ENCODE measurements at regions not wholly inside any gene's neighbourhood (a gene's known extent, or its start where the extent isn't known, plus 50 kb on each side); places are given as distances from the start of the nearest gene placed in this dataset.

GRCh38 chr15:93861413-93861812 lies 369.9 kb upstream of the MCTP2 start:
- peak; percentile 5 to 6 for DNase-seq
- TF ChIP-seq GATA1 (IDR thresholded peaks at IDR 0.05; ENCODE audit: low read depth, low read length) (no peak), POLR2A (IDR thresholded peaks at IDR 0.05; ENCODE audit: low read length) (no peak)

GRCh38 chr15:93860701-93861100 lies 370.7 kb upstream of the MCTP2 start:
- no peak for DNase-seq
- TF ChIP-seq POLR2A (IDR thresholded peaks at IDR 0.05; ENCODE audit: low read length): no peak
- no peak for TF ChIP-seq GATA1 (IDR thresholded peaks at IDR 0.05; ENCODE audit: low read depth, low read length)

- TF ChIP-seq GATA1 (IDR thresholded peaks at IDR 0.05; ENCODE audit: low read depth, low read length) (no peak), POLR2A (IDR thresholded peaks at IDR 0.05; ENCODE audit: low read length) (no peak)
- DNase-seq: no peak
Measured at GRCh38 chr15:93859176-93859575, 372.2 kb upstream of the MCTP2 start.

DNA sequence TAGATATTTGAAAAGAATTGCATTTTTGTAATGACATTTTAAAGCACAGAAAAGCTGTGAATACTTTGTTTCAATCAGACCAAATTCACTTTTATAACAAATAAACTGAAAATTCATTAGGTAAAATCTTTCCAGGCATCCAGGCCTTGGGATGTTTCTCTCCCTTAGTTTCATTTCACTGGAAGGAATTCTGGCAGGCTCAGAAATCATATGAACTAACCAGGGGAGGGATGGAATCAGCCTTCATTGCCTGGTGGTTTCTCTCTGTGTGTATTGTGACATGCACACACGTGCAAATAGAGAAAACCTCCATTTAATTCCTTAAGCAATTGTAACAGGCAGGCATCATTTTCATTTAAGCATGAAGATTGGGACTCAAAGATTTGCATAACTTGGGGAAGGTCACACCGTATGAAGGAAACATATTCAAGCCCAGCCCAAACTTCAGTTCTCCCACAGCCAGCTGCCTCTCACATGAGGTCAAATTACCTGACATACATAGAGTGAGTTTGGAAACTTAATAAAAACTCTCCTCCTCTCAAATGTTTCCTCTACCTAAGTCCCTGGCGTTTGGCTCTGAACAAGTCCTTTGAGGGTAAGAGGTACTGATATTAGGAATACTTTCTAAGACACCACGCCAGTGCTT lies 376.1 kb upstream of the MCTP2 start:
- TF ChIP-seq GATA1 (IDR thresholded peaks at IDR 0.05; ENCODE audit: low read depth, low read length) (no peak), POLR2A (IDR thresholded peaks at IDR 0.05; ENCODE audit: low read length) (no peak)
- DNase-seq: no peak

GRCh38 chr15:93854088-93854487 lies 377.3 kb upstream of the MCTP2 start:
- TF ChIP-seq GATA1 (IDR thresholded peaks at IDR 0.05; ENCODE audit: low read depth, low read length): no peak
- TF ChIP-seq POLR2A (IDR thresholded peaks at IDR 0.05; ENCODE audit: low read length): no peak
- DNase-seq: no peak

- TF ChIP-seq GATA1 (IDR thresholded peaks at IDR 0.05; ENCODE audit: low read depth, low read length) (no peak), POLR2A (IDR thresholded peaks at IDR 0.05; ENCODE audit: low read length) (no peak)
- no peak for DNase-seq
Measured at GRCh38 chr15:93852761-93853160, 378.6 kb upstream of the MCTP2 start.

DNA sequence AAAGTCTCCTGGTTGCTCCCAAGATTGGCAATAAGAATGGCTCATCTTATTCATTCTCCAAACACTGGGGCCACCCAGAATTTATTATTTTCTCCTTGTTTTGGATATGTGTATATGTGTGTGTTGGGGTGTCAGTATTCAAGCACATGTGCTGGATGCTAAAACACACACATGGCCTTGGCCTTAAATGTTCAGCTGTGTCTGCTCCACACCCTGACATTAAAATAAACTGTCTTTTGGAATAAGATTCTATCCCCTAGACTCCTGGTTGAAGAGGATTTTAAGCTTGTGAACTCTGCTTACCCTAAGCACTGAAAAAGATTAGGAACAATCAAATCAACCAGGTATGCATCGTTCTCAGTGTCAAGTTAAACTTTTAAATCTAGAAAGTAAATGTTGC lies 382.9 kb upstream of the MCTP2 start:
- no peak for DNase-seq
- TF ChIP-seq POLR2A (IDR thresholded peaks at IDR 0.05; ENCODE audit: low read length) (no peak), GATA1 (IDR thresholded peaks at IDR 0.05; ENCODE audit: low read depth, low read length) (no peak)

GRCh38 chr15:93848076-93848475 lies 383.3 kb upstream of the MCTP2 start:
- no peak for DNase-seq
- TF ChIP-seq POLR2A (IDR thresholded peaks at IDR 0.05; ENCODE audit: low read length) (no peak), GATA1 (IDR thresholded peaks at IDR 0.05; ENCODE audit: low read depth, low read length) (no peak)

GRCh38 chr15:93846148-93846547 lies 385.2 kb upstream of the MCTP2 start:
- TF ChIP-seq POLR2A (IDR thresholded peaks at IDR 0.05; ENCODE audit: low read length): no peak
- no peak for TF ChIP-seq GATA1 (IDR thresholded peaks at IDR 0.05; ENCODE audit: low read depth, low read length)
- DNase-seq: no peak

DNA sequence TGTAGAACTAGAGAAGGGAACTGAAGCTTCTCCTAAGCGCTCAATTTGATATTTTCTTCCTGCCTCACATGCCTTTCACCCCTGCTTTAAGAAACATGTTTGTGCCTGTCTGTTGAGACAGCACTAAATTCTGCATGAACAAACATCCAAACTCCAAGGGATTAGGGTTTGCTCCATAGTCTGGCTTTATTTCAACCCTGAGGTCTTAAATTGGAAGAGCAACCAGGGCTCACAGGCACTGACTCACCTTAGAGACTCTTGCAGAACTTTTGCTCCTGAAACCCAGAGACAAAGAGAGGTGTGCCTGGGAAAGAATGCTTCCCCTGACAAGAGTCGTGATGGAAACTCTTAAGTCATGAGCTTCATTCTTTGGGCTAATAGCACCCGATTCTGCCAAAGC lies 393.9 kb upstream of the MCTP2 start:
- no peak for TF ChIP-seq POLR2A (IDR thresholded peaks at IDR 0.05; ENCODE audit: low read length)
- no peak for DNase-seq

- TF ChIP-seq POLR2A (IDR thresholded peaks at IDR 0.05; ENCODE audit: low read length): no peak
- no peak for TF ChIP-seq GATA1 (IDR thresholded peaks at IDR 0.05; ENCODE audit: low read depth, low read length)
- DNase-seq: no peak
Measured at GRCh38 chr15:93835344-93835743, 396.0 kb upstream of the MCTP2 start.

DNA sequence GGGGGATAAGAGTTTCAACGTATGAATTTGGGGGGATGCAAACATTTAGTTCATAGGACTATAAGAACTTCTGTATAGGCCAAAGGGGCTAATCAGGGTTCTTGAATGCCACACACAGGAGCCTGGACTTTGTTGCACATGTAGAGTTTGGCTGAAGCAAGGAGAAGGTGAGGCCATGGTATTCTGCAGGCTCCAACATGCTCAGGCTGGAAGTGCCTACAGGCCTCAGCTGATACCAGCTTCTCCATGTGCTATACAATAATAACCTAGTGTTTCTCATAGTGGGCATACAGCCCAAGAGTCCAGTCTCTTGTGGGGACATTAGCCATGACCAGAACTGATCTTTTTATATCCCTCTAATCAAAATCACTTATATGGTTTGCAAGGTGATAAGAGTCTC lies 399.7 kb upstream of the MCTP2 start:
- TF ChIP-seq GATA1 (IDR thresholded peaks at IDR 0.05; ENCODE audit: low read depth, low read length) (no peak), POLR2A (IDR thresholded peaks at IDR 0.05; ENCODE audit: low read length) (no peak)
- DNase-seq: no peak

DNA sequence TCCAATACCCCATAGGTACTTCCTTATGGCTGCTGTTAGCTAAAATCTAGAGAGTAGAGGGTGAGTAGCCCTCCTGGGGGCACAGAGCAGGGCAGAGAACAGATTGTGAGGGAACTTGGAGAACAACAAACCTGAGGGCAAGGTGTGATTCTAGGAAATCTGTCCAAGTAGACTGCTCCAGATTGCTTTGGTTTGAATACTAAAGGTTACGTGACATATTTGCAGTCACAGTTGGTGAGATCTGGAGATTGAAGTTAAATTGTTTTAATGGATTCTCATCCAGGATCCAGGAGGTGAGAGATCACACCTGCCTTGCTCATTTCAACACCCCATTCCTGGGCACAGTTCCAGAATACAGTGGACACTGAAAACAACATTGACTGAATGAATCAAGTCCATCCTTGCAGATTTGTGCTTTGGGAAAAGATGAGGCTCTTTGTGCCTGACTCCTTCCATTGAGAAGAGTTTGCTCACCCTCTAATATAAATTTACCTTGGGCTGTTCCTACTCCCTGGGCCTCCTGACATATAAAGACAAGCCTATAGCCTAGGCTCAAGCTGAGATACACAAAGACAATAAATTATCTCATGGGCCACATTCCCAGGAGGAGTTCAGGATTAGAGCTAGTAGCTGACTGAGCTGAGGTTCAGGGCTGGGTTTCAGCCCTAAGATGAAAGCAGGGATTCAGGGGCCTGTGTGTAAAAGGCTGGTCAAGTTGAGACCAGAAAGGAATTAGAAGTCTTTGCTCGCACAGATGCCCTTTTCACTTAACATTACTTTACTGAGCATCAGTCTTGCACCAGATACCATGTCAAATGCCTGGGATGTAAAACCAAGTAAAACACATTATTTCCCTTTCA lies 400.9 kb upstream of the MCTP2 start:
- DNase-seq: no peak
- no peak for TF ChIP-seq POLR2A (IDR thresholded peaks at IDR 0.05; ENCODE audit: low read length)
- TF ChIP-seq GATA1 (IDR thresholded peaks at IDR 0.05; ENCODE audit: low read depth, low read length): no peak

DNA sequence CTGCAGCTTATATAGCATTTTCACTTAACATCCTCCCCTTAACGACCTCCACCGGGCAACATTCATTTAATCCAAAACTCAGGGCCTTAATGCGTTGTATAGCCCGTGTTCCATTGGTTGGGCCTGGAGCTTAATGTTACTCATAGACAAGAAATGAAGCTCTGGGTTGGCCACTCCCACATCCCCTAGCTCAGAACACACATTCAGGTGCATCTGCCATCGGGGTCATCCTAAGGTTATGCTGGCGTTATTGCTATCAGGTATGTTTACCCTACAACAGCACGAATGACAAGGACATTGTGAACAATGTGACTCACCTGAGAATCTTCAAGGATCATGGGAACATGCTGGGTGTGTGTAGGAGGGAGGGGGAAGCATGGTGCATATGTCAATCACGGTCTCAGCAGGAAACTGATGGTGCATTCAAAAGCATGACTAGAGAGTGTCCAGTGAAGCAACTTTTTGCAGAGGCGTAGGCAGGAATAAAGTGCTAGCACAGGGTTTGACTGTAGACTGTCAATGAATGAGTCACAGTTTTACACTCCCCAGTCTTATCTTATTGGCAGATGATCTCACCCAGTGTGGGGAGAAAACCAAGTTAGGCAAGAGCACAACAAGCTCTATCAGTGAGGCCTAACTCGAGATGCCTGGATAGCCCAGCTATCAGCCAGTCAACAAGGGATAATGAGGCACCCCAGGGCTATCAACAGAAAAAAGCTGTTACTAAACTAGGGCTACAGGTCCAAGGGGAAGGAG lies 402.1 kb upstream of the MCTP2 start:
- TF ChIP-seq POLR2A (IDR thresholded peaks at IDR 0.05; ENCODE audit: low read length) (no peak), GATA1 (IDR thresholded peaks at IDR 0.05; ENCODE audit: low read depth, low read length) (no peak)
- peak; percentile 57 to 66 for DNase-seq

Data from erythroblast (primary cell).